SK-N-SH (cell line): ENCODE measurements at regions not wholly inside any gene's neighbourhood (a gene's known extent, or its start where the extent isn't known, plus 50 kb on each side); places are given as distances from the start of the nearest gene placed in this dataset.
"Not testable (repeated sequence)": the region's sequence is repeated elsewhere in the genome, so short reads cannot be mapped to it uniquely, and the experiment has no call there.

ENCODE experiments used
- ELF1 ChIP-seq: IDR thresholded peaks from 2 replicates; pipeline ENCODE4 v1.4.0; 2012
- EP300 ChIP-seq, 2 experiments: IDR thresholded peaks; 2 replicates each; pipeline versions ENCODE4 v1.4.0 to v1.6.1; 2012; ENCODE audit warnings: borderline replicate concordance in 1 of 2, low read depth in 1 of 2, low read length in 1 of 2
- EZH2phosphoT487 ChIP-seq: fragments of 200-600 bp; sonication (generic); IDR thresholded peaks from 2 replicates; pipeline ENCODE4 v1.6.1; 2017; ENCODE audit warnings: low read depth, mixed run types, mild to moderate bottlenecking, antibody characterized with exemption, moderate library complexity, borderline replicate concordance
- FOXM1 ChIP-seq: IDR thresholded peaks from 2 replicates; pipeline ENCODE4 v1.4.0; 2012; ENCODE audit warnings: low read depth, mild to moderate bottlenecking
- NFIC ChIP-seq: IDR thresholded peaks from 2 replicates; pipeline ENCODE4 v1.4.0; 2012; ENCODE audit warnings: borderline replicate concordance
- POLR2AphosphoS5 ChIP-seq: IDR thresholded peaks from 2 replicates; pipeline ENCODE4 v1.6.1; 2012; ENCODE audit warnings: low read depth, low read length
- TAF1 ChIP-seq: IDR thresholded peaks from 2 replicates; pipeline ENCODE4 v1.6.1; 2012; ENCODE audit warnings: low read depth, mild to moderate bottlenecking, low read length, moderate library complexity, borderline replicate concordance
- TEAD4 ChIP-seq: IDR thresholded peaks from 2 replicates; pipeline ENCODE4 v1.4.0; 2012; ENCODE audit warnings: mild to moderate bottlenecking, borderline replicate concordance; ENCODE audit not compliant: insufficient read depth
- TF ChIP-seq, protein P1 (sequence below): fragments of 200-600 bp; sonication (generic); IDR thresholded peaks from 2 replicates; pipeline ENCODE4 v1.6.1; 2017; ENCODE audit warnings: antibody characterized with exemption, mild to moderate bottlenecking, moderate library complexity
- TF ChIP-seq, protein P2 (sequence below): IDR thresholded peaks from 2 replicates; pipeline ENCODE4 v1.4.0; 2012; ENCODE audit warnings: low read depth
- TF ChIP-seq, protein P3 (sequence below): IDR thresholded peaks from 2 replicates; pipeline ENCODE4 v1.4.0; 2012; ENCODE audit warnings: low read depth, borderline replicate concordance
- TF ChIP-seq, protein P4 (sequence below): fragments of 150-350 bp; IDR thresholded peaks from 2 replicates; pipeline ENCODE4 v1.6.1; 2016; ENCODE audit warnings: mild to moderate bottlenecking, low read depth, low read length

DNA sequence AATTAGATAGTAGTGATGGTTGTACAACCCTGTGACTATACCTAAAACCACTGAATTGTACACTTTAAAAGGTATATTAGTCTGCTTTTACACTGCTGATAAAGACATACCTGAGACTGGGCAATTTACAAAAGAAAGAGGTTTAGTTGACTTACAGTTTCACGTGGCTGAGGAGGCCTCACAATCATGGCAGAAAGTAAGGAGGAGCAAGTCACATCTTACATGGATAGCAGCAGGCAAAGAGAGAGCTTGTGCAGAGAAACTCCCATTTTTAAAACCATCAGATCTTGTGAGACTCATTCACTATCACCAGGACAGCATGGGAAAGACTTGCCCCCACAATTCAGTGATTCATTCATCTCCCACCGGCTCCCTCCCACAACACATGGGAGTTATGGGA is 379.9 kb downstream of the RRAGC start:
- TF ChIP-seq FOXM1; EZH2phosphoT487; POLR2AphosphoS5; ELF1; TEAD4; EP300 (IDR thresholded peaks at IDR 0.05; ENCODE audit: borderline replicate concordance in 1 of 2, low read depth in 1 of 2, low read length in 1 of 2); TAF1; NFIC: not testable (repeated sequence)
- TF ChIP-seq, protein P1, sequence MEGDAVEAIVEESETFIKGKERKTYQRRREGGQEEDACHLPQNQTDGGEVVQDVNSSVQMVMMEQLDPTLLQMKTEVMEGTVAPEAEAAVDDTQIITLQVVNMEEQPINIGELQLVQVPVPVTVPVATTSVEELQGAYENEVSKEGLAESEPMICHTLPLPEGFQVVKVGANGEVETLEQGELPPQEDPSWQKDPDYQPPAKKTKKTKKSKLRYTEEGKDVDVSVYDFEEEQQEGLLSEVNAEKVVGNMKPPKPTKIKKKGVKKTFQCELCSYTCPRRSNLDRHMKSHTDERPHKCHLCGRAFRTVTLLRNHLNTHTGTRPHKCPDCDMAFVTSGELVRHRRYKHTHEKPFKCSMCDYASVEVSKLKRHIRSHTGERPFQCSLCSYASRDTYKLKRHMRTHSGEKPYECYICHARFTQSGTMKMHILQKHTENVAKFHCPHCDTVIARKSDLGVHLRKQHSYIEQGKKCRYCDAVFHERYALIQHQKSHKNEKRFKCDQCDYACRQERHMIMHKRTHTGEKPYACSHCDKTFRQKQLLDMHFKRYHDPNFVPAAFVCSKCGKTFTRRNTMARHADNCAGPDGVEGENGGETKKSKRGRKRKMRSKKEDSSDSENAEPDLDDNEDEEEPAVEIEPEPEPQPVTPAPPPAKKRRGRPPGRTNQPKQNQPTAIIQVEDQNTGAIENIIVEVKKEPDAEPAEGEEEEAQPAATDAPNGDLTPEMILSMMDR, result not testable (repeated sequence)
- TF ChIP-seq, protein P2, sequence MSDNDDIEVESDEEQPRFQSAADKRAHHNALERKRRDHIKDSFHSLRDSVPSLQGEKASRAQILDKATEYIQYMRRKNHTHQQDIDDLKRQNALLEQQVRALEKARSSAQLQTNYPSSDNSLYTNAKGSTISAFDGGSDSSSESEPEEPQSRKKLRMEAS, result not testable (repeated sequence)
- TF ChIP-seq, protein P3, sequence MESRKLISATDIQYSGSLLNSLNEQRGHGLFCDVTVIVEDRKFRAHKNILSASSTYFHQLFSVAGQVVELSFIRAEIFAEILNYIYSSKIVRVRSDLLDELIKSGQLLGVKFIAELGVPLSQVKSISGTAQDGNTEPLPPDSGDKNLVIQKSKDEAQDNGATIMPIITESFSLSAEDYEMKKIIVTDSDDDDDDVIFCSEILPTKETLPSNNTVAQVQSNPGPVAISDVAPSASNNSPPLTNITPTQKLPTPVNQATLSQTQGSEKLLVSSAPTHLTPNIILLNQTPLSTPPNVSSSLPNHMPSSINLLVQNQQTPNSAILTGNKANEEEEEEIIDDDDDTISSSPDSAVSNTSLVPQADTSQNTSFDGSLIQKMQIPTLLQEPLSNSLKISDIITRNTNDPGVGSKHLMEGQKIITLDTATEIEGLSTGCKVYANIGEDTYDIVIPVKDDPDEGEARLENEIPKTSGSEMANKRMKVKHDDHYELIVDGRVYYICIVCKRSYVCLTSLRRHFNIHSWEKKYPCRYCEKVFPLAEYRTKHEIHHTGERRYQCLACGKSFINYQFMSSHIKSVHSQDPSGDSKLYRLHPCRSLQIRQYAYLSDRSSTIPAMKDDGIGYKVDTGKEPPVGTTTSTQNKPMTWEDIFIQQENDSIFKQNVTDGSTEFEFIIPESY, result not testable (repeated sequence)
- TF ChIP-seq, protein P4, sequence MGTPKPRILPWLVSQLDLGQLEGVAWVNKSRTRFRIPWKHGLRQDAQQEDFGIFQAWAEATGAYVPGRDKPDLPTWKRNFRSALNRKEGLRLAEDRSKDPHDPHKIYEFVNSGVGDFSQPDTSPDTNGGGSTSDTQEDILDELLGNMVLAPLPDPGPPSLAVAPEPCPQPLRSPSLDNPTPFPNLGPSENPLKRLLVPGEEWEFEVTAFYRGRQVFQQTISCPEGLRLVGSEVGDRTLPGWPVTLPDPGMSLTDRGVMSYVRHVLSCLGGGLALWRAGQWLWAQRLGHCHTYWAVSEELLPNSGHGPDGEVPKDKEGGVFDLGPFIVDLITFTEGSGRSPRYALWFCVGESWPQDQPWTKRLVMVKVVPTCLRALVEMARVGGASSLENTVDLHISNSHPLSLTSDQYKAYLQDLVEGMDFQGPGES, result not testable (repeated sequence)
